Glutamatergic neuron (in vitro differentiated cells): ENCODE measurements at regions not wholly inside any gene's neighbourhood (a gene's known extent, or its start where the extent isn't known, plus 50 kb on each side); places are given as distances from the start of the nearest gene placed in this dataset.

Source experiments
- DNase-seq: peaks from one replicate; pipeline ENCODE4 v3.0.0; 2022
- H3K27ac Mint-ChIP-seq: one replicate; pipeline ENCODE4 v1.8.0; 2020; ENCODE audit warnings: mild to moderate bottlenecking, mixed read lengths, inconsistent platforms; ENCODE audit not compliant: unreplicated experiment
- H3K27me3 Mint-ChIP-seq: one replicate; pipeline ENCODE4 v1.8.0; 2020; ENCODE audit warnings: mild to moderate bottlenecking, moderate library complexity, mixed read lengths, inconsistent platforms; ENCODE audit not compliant: unreplicated experiment
- H3K36me3 Mint-ChIP-seq: one replicate; pipeline ENCODE4 v1.8.0; 2020; ENCODE audit warnings: mild to moderate bottlenecking, mixed read lengths, inconsistent platforms; ENCODE audit not compliant: unreplicated experiment
- H3K4me1 Mint-ChIP-seq: one replicate; pipeline ENCODE4 v1.8.0; 2020; ENCODE audit warnings: mild to moderate bottlenecking, low read depth, mixed read lengths, inconsistent platforms; ENCODE audit not compliant: unreplicated experiment
- H3K4me3 Mint-ChIP-seq: one replicate; pipeline ENCODE4 v1.8.0; 2020; ENCODE audit warnings: mild to moderate bottlenecking, mixed read lengths, inconsistent platforms; ENCODE audit not compliant: unreplicated experiment
- H3K9me3 Mint-ChIP-seq: one replicate; pipeline ENCODE4 v1.8.0; 2020; ENCODE audit warnings: mild to moderate bottlenecking, moderate library complexity, mixed read lengths, inconsistent platforms; ENCODE audit not compliant: unreplicated experiment
- TF ChIP-seq, protein P1 (sequence below): fragments of 200-600 bp; sonication (generic); IDR thresholded peaks from one replicate; pipeline ENCODE4 v1.5.0; 2021; ENCODE audit not compliant: partially characterized antibody, unreplicated experiment

DNA sequence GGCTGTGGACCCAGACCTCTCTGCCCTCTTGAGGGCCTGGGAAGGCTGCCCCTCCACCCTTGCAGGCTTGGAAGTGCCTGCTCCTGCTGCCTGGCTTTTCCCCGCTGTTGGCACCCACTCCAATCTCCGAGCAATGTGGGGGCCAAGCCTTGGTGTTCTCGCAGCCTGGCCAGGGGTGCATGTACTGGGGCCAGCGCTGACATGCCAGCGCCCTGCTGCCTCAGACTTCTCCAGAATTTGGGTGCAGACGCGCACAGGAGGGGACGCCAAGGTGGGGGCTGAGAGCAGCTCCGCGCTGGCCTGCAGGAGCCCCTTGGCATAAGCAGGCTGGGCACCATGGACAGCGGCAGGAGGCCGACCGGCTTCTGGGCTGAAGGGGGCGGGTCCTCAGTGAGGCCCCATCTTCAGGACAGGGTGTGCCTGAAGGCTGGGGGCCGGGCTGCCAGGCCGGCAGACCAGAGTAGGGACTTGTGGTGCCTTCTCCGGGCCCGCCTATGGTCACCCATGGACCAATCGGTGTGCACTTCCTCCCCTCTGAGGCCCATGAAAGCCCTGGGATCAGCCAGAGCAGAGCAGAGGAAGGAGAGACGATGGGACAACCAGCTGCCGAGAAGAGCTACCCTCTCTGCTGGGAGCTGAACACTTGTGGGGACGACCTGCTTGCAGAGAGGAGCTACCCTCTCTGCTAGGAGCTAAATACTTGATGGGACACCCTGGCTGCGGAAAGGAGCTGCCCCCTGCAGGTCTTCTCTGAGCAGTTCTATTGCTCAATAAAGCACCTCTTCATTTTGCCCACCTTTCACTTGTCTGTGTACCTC is 118.3 kb downstream of the DNAAF6 start:
- Mint-ChIP-seq H3K9me3 (no peaks in the 10 kb centered on the region), H3K4me1 (no peaks in the 10 kb centered on the region), H3K36me3 (no peaks in the 10 kb centered on the region), H3K4me3 (no peak overlapping the region), H3K27ac (no peak overlapping the region), H3K27me3 (peaks cover 3% of the 10 kb centered on the region)
- TF ChIP-seq, protein P1, sequence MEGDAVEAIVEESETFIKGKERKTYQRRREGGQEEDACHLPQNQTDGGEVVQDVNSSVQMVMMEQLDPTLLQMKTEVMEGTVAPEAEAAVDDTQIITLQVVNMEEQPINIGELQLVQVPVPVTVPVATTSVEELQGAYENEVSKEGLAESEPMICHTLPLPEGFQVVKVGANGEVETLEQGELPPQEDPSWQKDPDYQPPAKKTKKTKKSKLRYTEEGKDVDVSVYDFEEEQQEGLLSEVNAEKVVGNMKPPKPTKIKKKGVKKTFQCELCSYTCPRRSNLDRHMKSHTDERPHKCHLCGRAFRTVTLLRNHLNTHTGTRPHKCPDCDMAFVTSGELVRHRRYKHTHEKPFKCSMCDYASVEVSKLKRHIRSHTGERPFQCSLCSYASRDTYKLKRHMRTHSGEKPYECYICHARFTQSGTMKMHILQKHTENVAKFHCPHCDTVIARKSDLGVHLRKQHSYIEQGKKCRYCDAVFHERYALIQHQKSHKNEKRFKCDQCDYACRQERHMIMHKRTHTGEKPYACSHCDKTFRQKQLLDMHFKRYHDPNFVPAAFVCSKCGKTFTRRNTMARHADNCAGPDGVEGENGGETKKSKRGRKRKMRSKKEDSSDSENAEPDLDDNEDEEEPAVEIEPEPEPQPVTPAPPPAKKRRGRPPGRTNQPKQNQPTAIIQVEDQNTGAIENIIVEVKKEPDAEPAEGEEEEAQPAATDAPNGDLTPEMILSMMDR = no peak
- peak; percentile 18 for DNase-seq

DNA sequence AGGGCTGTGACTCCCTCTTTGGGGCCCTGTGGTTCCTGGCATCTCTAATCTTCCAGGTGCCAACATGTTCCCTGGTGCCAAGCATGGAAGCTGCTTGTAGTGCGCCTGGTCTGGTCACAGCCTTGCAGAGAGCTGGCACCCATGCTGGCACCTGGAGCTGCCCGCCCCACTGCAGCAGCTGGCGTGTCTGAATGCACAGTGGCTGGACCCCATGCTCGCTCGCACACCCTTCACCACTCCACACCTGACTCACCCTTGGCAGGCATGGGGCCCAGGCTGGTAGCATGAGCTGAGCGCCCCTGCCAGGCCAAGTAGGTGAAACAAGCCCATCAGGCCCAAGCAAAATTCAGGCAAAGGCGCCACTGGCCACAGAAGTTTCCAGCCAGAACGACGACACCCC is 119.1 kb downstream of the DNAAF6 start:
- no peaks in the 10 kb centered on the region for H3K4me1 Mint-ChIP-seq

DNA sequence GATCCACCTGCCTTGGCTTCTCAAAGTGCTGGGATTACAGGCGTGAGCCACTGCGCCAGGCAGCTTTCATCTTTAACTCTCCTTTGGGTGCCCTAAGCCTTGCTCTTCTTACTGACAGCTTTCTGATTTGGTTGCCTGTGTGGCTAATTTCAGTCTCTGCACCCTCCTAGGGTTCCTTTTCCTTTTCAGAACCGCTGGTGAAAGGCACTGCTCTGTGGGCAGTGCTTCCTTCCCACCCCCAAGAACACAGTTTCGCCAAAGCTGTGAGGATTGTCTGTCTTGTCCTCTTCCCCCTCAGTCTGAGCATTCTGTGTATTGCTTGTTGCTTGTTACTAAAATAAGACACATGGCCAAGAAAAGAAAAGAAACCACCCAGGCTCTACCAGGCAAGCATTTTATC is 101.4 kb upstream of the FRMPD3 start:
- H3K27me3 Mint-ChIP-seq = no peaks in the 10 kb centered on the region
- no peaks in the 10 kb centered on the region for H3K9me3 Mint-ChIP-seq
- H3K27ac Mint-ChIP-seq = no peak overlapping the region
- no peaks in the 10 kb centered on the region for H3K4me1 Mint-ChIP-seq
- no peak overlapping the region for H3K4me3 Mint-ChIP-seq
- no peaks in the 10 kb centered on the region for H3K36me3 Mint-ChIP-seq
- no peak for DNase-seq
- TF ChIP-seq, protein P1 = no peak

More for the DNA sequence above, 119.1 kb downstream of the DNAAF6 start:
- DNase-seq = no peak
- peaks cover 3% of the 10 kb centered on the region for H3K27me3 Mint-ChIP-seq
- no peaks in the 10 kb centered on the region for H3K36me3 Mint-ChIP-seq
- H3K9me3 Mint-ChIP-seq = no peaks in the 10 kb centered on the region
- no peak overlapping the region for H3K27ac Mint-ChIP-seq
- no peak overlapping the region for H3K4me3 Mint-ChIP-seq
- TF ChIP-seq, protein P1 = no peak

DNA sequence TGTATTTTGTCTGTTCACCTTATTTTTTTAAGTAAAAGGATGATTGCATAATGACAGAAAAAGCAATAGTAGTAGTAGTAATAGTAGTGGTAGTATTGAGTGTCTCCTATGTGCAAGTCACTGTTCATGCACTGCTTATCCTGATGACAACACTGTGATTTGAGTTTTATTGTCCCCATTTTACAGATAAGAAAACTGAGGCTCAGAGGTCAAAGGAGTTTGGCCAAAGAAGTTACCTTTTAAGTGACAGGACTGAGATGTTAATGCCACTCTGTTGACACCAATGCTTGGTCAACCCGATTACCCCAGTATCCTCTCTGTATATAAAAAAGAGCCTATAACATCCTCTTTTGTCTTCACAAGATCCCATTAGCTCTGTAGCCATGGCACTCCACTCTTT is 100.5 kb upstream of the FRMPD3 start:
- H3K27me3 Mint-ChIP-seq = no peaks in the 10 kb centered on the region
- no peaks in the 10 kb centered on the region for H3K9me3 Mint-ChIP-seq
- H3K4me3 Mint-ChIP-seq = no peak overlapping the region
- DNase-seq = no peak
- TF ChIP-seq, protein P1 = no peak
- H3K27ac Mint-ChIP-seq = no peak overlapping the region
- H3K36me3 Mint-ChIP-seq = no peaks in the 10 kb centered on the region
- H3K4me1 Mint-ChIP-seq = no peaks in the 10 kb centered on the region

DNA sequence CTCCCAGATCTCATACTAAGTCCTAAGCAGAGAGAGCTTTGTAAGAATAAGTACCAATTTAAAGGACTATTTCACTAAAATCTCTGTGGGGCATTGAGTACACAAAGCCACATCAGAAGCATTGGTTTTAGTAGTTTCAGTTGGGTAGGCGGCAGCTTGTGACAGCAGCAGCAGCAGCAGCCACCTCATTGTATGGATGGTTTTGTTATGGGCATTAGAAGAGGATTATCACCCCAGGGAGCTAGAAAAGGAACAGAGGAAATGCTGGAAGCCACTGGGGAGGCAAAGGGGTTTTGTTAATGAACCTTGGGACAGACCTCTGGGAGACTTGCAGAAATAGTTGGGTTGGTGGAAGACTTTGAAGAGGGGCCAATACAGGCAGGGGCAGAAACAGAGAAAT is 93.9 kb upstream of the FRMPD3 start:
- Mint-ChIP-seq H3K36me3 (no peaks in the 10 kb centered on the region), H3K4me1 (peaks cover 9% of the 10 kb centered on the region), H3K9me3 (no peaks in the 10 kb centered on the region), H3K27ac (peak overlapping the region; percentile 66), H3K4me3 (no peak overlapping the region), H3K27me3 (no peaks in the 10 kb centered on the region)
- DNase-seq = no peak
- TF ChIP-seq, protein P1 = no peak
